ENCODE measurements at regions not wholly inside any gene's neighbourhood (a gene's known extent, or its start where the extent isn't known, plus 50 kb on each side); places are given as distances from the start of the nearest gene placed in this dataset.

DNA sequence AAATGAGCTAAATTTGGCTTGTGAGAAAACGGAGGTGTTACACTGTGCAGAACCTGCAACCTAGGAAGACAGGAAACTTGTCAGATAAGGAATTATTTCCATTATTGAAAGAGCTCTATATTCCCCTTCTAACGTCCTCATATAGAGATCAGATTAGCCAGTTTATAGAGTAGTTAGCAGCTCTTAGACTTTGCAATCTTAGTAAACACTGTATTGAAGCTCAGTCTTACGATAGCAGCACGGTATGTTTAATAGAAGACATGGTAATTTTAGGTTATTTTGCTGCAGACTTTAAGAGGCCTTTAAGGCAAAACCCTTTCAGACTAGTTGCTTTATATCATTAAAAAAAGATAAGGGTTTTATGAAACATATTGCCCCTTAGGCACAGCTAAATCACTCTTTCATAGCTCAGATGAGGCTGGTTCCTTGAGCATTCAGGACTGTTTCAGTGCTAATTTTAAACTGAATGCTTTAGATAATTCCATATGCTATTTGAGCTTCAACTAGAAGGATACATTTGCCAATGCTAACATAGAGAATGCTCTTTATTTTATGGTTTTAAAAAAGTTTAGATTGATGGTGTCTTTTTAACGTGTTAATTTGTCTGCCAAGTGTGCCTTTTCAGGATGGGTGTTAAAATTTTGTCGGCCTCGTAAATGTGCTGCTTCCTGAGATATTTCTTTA is 234.3 kb downstream of the PYDC2 start:
- TF ChIP-seq, protein P1, sequence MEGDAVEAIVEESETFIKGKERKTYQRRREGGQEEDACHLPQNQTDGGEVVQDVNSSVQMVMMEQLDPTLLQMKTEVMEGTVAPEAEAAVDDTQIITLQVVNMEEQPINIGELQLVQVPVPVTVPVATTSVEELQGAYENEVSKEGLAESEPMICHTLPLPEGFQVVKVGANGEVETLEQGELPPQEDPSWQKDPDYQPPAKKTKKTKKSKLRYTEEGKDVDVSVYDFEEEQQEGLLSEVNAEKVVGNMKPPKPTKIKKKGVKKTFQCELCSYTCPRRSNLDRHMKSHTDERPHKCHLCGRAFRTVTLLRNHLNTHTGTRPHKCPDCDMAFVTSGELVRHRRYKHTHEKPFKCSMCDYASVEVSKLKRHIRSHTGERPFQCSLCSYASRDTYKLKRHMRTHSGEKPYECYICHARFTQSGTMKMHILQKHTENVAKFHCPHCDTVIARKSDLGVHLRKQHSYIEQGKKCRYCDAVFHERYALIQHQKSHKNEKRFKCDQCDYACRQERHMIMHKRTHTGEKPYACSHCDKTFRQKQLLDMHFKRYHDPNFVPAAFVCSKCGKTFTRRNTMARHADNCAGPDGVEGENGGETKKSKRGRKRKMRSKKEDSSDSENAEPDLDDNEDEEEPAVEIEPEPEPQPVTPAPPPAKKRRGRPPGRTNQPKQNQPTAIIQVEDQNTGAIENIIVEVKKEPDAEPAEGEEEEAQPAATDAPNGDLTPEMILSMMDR (IDR thresholded peaks at IDR 0.05), result no peak
- no peak for TF ChIP-seq POLR2A (IDR thresholded peaks at IDR 0.05)
